Activated naive CD4-positive, alpha-beta T cell treated with anti-CD3 and anti-CD28 coated beads, Interleukin-2, amount 50 U/mL, for 72 hours (primary cell): ENCODE measurements at regions not wholly inside any gene's neighbourhood (a gene's known extent, or its start where the extent isn't known, plus 50 kb on each side); places are given as distances from the start of the nearest gene placed in this dataset.
"Not testable (repeated sequence)": the region's sequence is repeated elsewhere in the genome, so short reads cannot be mapped to it uniquely, and the experiment has no call there.

ENCODE experiments used
- ATAC-seq, 2 donors: fragments of 150-1000 bp; cut with Tn5 transposase; 2 replicates each; pipeline ENCODE4 v1.10.0; 2021; ENCODE audit warnings: mild to moderate bottlenecking in 2 of 2, moderate library complexity in 2 of 2
- DNase-seq, 2 donors: peaks; one replicate each; pipeline ENCODE4 v3.0.0; 2021 to 2022; ENCODE audit warnings: low spot score in 2 of 2
- H3K27ac Mint-ChIP-seq, 2 donors: one replicate each; pipeline ENCODE4 v1.8.0; 2022; ENCODE audit warnings: mild to moderate bottlenecking in 2 of 2, mixed read lengths in 2 of 2
- H3K36me3 Mint-ChIP-seq, 2 donors: one replicate each; pipeline ENCODE4 v1.8.0; 2022; ENCODE audit warnings: mixed read lengths in 2 of 2
- H3K9me3 Mint-ChIP-seq, 2 donors: one replicate each; pipeline ENCODE4 v1.8.0; 2022; ENCODE audit warnings: mixed read lengths in 2 of 2

- DNase-seq (no peak), ATAC-seq (no peak)
- H3K27ac Mint-ChIP-seq, result no peak overlapping the region
- no peaks in the 10 kb centered on the region for H3K36me3 Mint-ChIP-seq
- H3K9me3 Mint-ChIP-seq, result peaks cover 0 to 4% of the 10 kb centered on the region in 2 donors
Observed at GRCh38 chr5:89560696-89561095, 677.7 kb upstream of the MEF2C start.

GRCh38 chr5:89556215-89556913, 673.4 kb upstream of the MEF2C start:
- no peak for DNase-seq
- Mint-ChIP-seq H3K36me3 (no peaks in the 10 kb centered on the region), H3K9me3 (peaks cover 0 to 4% of the 10 kb centered on the region in 2 donors), H3K27ac (no peak overlapping the region)
- no peak for ATAC-seq

GRCh38 chr5:89546657-89547056, 663.7 kb upstream of the MEF2C start:
- ATAC-seq (no peak), DNase-seq (no peak)
- Mint-ChIP-seq H3K36me3 (no peaks in the 10 kb centered on the region), H3K9me3 (peaks cover 0 to 3% of the 10 kb centered on the region in 2 donors), H3K27ac (no peak overlapping the region)

- DNase-seq, result no peak
- Mint-ChIP-seq H3K36me3 (no peaks in the 10 kb centered on the region), H3K27ac (no peak overlapping the region), H3K9me3 (peaks cover 0 to 3% of the 10 kb centered on the region in 2 donors)
- no peak for ATAC-seq
Observed at GRCh38 chr5:89545626-89546025, 662.6 kb upstream of the MEF2C start.

GRCh38 chr5:89545076-89545475, 662.1 kb upstream of the MEF2C start:
- ATAC-seq (no peak), DNase-seq (no peak)
- H3K36me3 Mint-ChIP-seq, result no peaks in the 10 kb centered on the region
- peaks cover 0 to 3% of the 10 kb centered on the region in 2 donors for H3K9me3 Mint-ChIP-seq
- no peak overlapping the region for H3K27ac Mint-ChIP-seq

- ATAC-seq (no peak), DNase-seq (no peak)
- Mint-ChIP-seq H3K9me3 (peaks cover 0 to 5% of the 10 kb centered on the region in 2 donors), H3K27ac (no peak overlapping the region), H3K36me3 (no peaks in the 10 kb centered on the region)
Observed at GRCh38 chr5:89542736-89543135, 659.8 kb upstream of the MEF2C start.

- Mint-ChIP-seq H3K27ac (no peak overlapping the region), H3K36me3 (no peaks in the 10 kb centered on the region), H3K9me3 (peaks cover 4 to 15% of the 10 kb centered on the region in 2 donors)
- ATAC-seq (no peak), DNase-seq (no peak)
Observed at GRCh38 chr5:89537800-89538199, 654.8 kb upstream of the MEF2C start.

- Mint-ChIP-seq H3K36me3 (no peaks in the 10 kb centered on the region), H3K9me3 (peaks cover 4 to 14% of the 10 kb centered on the region in 2 donors), H3K27ac (no peak overlapping the region)
- DNase-seq (no peak), ATAC-seq (no peak)
Observed at GRCh38 chr5:89536020-89536419, 653.0 kb upstream of the MEF2C start.

- H3K36me3 Mint-ChIP-seq, result no peaks in the 10 kb centered on the region
- H3K27ac Mint-ChIP-seq, result no peak overlapping the region
- DNase-seq, result no peak
- ATAC-seq, result no peak
- peaks cover 4 to 14% of the 10 kb centered on the region in 2 donors for H3K9me3 Mint-ChIP-seq
Observed at GRCh38 chr5:89535411-89535810, 652.4 kb upstream of the MEF2C start.

GRCh38 chr5:89534331-89534730, 651.3 kb upstream of the MEF2C start:
- no peak for ATAC-seq

GRCh38 chr5:89524785-89525184, 641.8 kb upstream of the MEF2C start:
- H3K9me3 Mint-ChIP-seq, result peaks cover 3 to 7% of the 10 kb centered on the region in 2 donors
- DNase-seq (no peak), ATAC-seq (no peak)
- H3K36me3 Mint-ChIP-seq, result no peaks in the 10 kb centered on the region
- no peak overlapping the region for H3K27ac Mint-ChIP-seq

More at GRCh38 chr5:89534331-89534730, 651.3 kb upstream of the MEF2C start:
- peaks cover 4 to 14% of the 10 kb centered on the region in 2 donors for H3K9me3 Mint-ChIP-seq
- no peak for DNase-seq
- H3K27ac Mint-ChIP-seq, result no peak overlapping the region
- H3K36me3 Mint-ChIP-seq, result no peaks in the 10 kb centered on the region

- not testable (repeated sequence) for DNase-seq, ATAC-seq, H3K36me3 Mint-ChIP-seq, H3K9me3 Mint-ChIP-seq, H3K27ac Mint-ChIP-seq
Observed at GRCh38 chr5:89523867-89524266, 640.9 kb upstream of the MEF2C start.

- Mint-ChIP-seq H3K27ac (no peak overlapping the region), H3K36me3 (no peaks in the 10 kb centered on the region), H3K9me3 (peaks cover 4% of the 10 kb centered on the region in 2 donors)
- DNase-seq, result no peak
- no peak for ATAC-seq
Observed at GRCh38 chr5:89520771-89521170, 637.8 kb upstream of the MEF2C start.

GRCh38 chr5:89513299-89514044, 630.5 kb upstream of the MEF2C start:
- no peaks in the 10 kb centered on the region for H3K36me3 Mint-ChIP-seq
- no peak for ATAC-seq
- H3K9me3 Mint-ChIP-seq, result peaks cover 0 to 8% of the 10 kb centered on the region in 2 donors

GRCh38 chr5:89504051-89504450, 621.1 kb upstream of the MEF2C start:
- DNase-seq (no peak), ATAC-seq (no peak)
- peaks cover 10 to 12% of the 10 kb centered on the region in 2 donors for H3K9me3 Mint-ChIP-seq
- H3K36me3 Mint-ChIP-seq, result no peaks in the 10 kb centered on the region
- H3K27ac Mint-ChIP-seq, result no peak overlapping the region

More at GRCh38 chr5:89513299-89514044, 630.5 kb upstream of the MEF2C start:
- DNase-seq, result no peak
- H3K27ac Mint-ChIP-seq, result no peak overlapping the region

GRCh38 chr5:89499787-89500186, 616.8 kb upstream of the MEF2C start:
- no peak for DNase-seq
- Mint-ChIP-seq H3K27ac (no peak overlapping the region), H3K36me3 (no peaks in the 10 kb centered on the region), H3K9me3 (peaks cover 10% of the 10 kb centered on the region in 2 donors)
- no peak for ATAC-seq

GRCh38 chr5:89498699-89499098, 615.7 kb upstream of the MEF2C start:
- H3K27ac Mint-ChIP-seq, result no peak overlapping the region
- DNase-seq, result no peak
- H3K36me3 Mint-ChIP-seq, result no peaks in the 10 kb centered on the region
- ATAC-seq, result no peak
- H3K9me3 Mint-ChIP-seq, result peaks cover 10% of the 10 kb centered on the region in 2 donors

- Mint-ChIP-seq H3K9me3 (peaks cover 3 to 4% of the 10 kb centered on the region in 2 donors), H3K27ac (no peak overlapping the region), H3K36me3 (no peaks in the 10 kb centered on the region)
- no peak for DNase-seq
- ATAC-seq, result no peak
Observed at GRCh38 chr5:89493414-89493813, 610.4 kb upstream of the MEF2C start.
